NCI-H446 (cell line): ENCODE measurements at regions not wholly inside any gene's neighbourhood (a gene's known extent, or its start where the extent isn't known, plus 50 kb on each side); places are given as distances from the start of the nearest gene placed in this dataset.
A peak's percentile ranks its signal among the peaks of the same experiment; 100 is the strongest.
"Not testable (repeated sequence)": the region's sequence is repeated elsewhere in the genome, so short reads cannot be mapped to it uniquely, and the experiment has no call there.

Source experiments
- DNase-seq, 2 experiments: peaks; one replicate each; lab custom pipeline; 2025; lab: John Stamatoyannopoulos, UW

DNA sequence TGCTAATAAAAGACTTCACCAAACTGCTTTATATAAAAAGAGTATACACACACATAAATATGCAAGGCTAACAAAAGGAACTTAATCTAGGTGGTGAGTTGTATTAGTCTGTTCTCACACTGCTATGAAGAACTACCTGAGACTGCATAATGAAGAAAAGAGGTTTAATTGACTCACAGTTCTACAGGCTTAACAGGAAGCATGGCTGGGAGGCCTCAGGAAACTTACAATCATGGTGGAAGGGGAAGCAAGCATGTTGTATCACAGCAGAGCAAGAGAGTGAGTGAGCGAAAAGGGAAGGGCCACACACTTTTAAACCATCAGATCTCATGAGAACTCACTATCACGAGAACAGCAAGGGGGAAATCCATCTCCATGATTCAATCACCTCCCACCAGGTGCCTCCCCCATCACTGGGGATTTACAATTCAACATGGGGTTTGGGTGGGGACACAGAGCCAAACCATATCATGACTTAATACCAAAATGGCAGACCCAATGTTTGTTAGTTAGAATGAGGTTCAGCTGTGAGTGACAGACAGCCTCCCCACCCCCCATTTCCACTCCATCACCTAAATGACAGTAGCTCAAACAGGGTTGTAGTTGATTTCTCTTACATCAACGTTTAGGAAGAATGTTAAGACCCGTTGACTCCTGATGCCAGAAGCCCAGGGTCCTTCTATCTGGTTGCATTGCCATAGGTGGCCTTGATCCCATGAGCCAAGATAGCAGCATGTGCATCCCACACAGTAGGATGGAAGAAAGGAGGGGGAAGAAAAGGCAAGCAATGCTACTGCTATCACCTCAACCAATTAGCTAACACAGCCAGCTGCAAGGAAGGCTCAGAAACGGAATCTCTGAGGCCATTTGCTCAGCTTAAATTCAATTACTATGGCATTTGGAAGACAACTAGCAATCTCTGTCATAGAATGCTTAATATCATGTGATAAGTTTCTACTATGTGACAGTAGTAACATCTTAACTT lies 77.0 kb downstream of the CCDC71L start:
- DNase-seq = no peak

DNA sequence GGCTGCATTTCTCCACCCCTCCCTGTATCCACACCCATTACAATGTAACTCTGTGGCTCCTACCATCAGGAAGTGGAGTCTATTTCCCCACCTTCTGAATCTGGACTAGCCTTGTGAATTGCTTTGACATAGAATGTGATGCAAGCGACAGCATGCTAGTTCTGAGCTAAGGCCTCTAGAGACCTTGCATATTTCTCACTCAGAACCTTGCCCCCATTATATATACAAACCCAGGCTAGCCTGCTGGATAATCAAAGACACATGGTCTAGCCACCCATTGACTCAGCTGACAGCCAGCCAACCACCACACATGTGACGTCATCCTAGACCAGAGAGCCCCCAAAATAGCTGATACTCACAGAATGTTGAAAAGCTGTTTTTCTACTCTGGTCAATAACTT lies 77.9 kb downstream of the CCDC71L start:
- DNase-seq = no peak

DNA sequence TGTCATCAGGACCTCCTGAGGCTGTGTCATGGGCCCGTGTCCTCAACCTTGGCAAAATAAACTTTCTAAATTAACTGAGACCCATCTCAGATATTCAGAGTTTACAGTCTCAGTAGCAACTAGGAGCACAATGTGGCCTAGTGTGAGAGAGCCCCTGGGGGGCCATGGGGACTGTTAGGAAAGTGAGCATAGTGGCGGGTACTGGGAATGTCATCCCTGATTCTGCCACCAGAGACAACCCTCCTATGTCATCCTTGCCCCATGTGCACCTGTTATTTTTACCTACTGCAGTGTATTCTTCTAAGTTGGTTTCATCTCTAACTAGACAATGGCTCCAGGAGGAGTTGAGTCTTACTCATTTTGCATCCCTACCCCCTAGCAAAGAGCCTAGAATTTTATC lies 78.6 kb downstream of the CCDC71L start:
- no peak for DNase-seq

DNA sequence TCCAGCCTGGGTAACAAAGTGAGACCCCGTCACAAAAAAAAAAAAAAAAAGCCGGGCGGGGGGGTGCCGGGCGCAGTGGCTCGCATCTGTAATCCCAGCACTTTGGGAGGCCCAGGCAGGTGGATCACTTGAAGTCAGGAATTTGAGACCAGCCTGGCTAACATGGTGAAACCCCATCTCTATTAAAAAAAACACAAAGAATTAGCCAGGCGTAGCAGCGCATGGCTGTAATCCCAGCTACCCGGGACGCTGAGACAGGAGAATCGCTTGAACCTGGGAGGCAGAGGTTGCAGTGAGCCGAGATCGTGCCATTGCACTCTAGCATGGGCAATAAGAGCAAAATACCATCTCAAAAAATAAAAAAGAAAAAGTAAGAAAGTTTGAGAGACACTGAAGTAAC lies 81.9 kb downstream of the CCDC71L start:
- not testable (repeated sequence) for DNase-seq

DNA sequence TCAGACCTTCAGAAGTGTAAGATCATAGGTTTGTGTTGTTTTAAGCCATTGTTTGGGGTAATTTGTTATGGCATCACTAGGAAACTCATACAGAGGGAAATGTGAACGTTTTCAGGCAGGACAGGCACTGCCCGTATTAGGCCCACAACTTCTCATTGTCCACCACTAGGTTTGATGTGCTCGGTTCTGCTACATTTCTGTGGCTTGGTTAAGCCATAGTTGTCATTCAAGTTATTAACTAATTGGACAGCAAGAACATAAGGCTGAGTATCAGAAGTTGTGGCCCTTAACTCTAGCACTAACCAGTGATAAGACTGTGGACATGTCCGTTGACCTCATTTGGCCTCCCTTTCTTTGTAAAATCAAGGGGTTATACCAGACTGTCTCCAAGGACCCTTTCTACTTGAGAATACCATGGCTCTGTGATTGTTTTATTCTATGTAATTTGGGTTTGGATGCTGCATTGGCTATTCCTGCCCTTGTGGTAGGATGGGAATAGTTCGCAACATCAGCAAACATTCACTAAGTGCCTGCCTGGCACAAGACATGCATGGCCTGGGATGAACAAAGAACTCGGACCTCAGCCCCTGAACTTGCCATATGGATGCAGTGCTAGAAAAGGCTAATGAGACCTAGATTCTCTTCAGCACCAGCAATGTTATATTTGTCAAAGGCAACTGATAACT lies 85.7 kb downstream of the CCDC71L start:
- no peak for DNase-seq

DNA sequence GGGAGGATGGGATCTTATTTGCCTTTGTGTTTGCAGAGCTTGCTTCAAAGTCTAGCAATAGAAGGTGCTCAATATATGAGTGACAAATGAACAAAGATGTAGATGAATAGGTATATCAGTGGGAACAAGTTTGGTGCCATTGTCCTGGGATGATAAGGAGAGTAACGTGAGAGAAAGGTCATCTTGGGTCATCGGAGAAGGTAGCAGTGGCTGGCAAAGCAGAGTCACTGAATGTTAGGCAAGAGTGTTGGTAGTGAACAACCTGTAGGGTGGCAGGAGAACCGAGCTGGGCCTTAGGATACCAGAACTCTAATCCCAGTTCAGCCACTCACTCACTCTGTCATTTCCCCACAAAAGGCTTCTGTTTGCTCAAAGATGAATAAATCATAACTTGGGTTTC lies 87.2 kb downstream of the CCDC71L start:
- no peak for DNase-seq

DNA sequence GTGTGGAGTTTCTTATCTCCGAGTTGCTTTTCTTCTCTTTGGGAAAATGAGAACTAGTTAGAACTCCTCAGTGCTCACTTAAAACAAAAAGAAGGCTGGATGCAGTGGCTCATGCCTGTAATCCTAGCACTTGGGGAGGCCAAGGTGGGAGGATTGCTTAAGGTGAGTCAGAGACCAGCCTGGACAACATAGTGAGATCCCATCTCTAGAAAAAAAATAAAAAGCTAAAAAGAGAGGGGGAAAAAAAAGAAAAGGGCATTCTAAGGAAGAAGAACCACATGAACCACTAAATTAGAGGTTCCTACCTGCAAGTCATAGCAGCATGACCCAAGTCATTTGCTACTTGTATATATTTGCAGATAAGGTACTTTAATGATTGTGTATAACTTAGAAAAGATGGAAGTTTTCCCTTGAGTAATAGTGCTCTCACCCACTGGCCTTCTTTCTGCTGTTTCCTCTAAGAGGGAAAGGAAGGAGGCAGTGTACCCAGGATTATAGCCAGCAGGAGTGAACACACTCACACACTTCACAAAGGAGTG lies 87.8 kb downstream of the CCDC71L start:
- DNase-seq = no peak

DNA sequence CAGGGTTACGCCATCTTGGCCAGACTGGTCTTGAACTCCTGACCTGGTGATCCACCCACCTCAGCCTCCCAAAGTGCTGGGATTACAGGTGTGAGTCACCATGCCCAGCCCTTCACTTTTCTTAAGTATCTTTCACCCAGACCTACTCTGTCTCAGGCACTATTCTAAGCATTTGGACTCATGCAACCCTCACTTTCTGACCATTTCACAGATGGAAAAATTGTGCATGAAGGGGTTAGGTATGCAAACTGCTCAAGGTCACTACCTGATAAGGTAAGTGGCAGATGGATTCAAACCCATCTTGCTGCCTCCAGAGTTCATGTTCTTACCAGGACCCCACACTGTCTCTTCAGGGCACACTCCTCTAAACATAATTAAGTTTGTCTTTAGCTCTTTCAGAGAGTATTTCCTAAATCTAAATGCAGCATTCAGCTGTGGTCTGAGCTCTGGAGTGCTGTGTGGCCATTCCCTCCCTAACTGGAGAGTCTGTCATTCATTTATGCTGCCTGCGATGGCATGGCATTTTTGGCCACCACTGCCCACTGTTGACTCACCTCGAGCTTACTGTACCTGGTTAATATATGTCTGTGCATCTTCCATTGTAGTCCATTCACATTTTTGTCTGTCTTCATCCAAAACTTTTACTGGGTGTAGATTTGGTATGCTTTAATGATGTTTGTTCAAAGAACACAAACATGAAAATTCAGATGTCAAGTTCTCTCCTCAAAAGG lies 88.4 kb downstream of the CCDC71L start:
- no peak for DNase-seq

DNA sequence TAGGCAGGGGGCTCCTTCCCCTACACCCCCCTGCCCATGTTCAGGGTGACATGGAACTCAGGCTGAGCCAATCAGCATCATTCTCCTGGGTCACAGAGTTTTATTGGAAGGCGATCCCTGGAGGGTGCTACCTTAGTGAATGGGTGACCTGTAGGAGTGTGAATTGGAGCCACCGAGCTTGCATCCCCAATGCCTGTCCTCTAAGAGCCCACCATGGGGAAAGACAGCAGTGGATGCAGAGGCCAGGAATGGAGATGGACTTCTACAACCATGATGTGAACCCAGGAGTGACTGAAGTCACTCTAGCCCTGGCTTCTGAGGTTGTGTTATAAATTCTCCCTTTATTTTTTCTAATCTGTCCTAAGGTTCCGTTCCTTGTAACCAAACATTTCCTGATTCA lies 89.4 kb downstream of the CCDC71L start:
- no peak for DNase-seq

DNA sequence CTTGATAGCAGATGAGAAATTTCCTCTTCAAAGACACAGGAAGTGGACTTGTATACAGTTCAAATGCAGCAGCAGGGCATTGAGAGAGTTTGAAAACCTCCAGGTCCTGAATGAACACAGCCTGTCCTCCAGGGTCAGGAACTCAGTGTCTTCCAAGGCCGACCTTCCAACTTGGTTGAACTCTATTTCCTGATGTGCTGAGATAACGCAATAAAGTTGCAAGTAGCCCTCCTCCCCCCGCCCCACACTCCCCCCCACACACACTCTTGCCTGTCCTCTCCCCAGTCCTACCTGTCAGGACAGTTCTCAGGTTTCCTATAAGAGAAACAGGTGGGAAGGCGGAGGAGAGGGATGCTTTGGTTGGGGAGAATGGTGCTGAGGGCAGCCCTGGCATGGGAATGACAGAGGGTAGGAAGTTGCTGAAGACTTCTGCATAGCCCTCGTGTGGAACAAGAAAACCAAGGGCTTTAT lies 90.0 kb downstream of the CCDC71L start:
- DNase-seq = no peak

DNA sequence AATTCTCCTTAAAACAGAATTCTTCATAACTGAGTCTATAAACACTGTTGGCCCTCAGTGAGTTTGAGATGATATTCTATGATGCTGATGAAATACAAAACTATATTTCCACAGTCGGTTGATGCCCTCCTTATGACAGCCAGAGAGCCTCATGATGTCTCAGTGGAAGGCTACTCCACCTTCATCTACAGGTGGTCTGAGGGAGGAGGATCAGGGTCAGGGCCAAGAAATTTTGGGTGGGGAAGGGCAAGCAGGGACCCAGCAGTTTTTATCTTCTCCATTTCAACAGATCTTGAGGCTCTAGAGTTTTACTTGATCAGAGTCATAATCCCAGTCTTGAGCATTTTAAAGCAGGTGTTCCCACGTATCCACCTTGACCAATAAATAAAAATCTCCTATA lies 90.8 kb downstream of the CCDC71L start:
- DNase-seq = no peak

DNA sequence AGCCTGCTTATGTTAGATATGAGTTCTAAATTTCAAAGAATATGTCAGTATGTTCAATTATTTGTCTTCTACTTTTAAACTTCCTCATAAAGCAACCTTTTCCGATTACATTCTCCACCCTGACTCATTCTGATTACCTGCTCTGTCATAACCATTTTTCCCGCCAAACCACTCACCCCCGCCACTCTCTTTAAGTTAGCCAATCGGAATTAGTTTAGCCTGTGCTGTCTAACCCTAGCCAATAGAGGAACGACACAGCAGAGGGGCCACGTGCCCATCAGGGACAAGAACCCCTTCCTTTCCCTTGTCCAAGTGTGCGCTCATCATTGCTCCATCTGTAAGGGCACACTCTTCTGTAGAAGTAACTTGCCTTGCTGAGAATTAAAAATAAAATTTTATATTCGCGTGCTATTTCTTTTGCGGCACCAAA lies 91.4 kb downstream of the CCDC71L start:
- no peak for DNase-seq

DNA sequence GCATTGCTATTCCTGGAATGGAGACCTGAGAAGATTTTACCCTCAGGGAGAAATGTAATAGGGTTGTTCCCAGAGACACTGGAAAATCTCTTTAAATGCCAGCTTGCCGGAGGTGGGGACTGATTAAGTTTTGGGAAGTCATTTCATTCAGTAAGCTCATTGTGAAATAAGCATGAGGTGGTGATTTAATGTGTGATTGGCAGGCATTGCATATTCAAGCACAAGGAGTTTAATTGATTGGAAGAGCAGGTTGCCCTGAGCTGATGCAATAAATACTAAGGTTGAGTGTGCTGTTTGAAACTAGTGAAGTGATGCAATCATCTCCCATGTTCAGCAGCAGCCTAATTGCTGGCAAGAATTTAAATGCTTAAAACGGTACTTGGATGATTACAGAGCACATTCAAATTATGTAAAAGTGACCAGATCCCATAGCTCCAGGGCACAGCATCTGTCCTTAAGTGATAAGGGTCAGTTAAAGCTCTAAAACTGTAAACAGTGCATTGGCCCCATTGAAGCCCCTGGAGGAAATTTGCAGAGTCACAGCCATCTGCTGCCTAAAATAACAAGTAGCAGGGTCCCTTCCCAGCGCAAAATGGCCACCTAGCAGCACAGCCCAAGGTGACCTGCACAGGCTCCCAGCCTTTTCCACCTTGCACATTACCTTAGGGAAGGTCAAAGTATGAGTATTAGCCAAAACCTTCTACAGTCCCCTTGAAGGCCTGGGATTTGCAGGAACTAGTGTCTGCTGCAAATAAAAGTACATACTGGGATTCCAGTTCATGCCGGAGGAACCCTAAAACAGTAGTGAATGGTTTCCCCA lies 92.1 kb downstream of the CCDC71L start:
- DNase-seq = peak in 1 of 2 experiments; percentile 35

DNA sequence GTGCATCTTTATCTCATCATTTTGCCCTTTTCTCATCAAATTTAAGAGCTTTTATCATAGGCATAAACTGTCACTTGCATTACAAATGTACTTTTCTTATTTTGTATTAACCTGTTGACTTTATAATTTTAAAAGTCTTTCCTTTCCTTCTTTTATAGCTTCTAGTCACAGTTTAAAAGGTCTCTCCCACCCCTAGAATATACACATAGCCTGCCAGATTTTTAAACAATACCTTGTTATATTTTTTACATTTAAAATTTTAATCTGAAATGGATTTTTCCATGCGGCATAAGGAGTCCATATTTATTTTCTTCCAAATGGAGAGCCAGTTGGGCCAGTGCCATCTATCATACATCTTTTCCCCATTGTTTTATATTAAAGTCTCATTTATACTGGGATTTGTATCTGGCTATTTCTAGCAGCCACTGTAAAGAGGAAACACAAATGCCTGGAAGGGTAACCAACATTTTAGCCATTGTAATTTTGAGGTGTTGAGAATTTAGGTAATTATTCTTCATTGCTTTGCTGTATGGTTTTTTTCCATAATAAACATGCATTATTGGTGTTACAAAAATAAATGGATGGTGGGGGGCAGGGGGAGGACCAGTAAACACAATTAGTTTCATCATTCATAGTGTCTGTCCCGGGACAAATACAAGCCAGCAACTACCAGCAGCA lies 92.8 kb downstream of the CCDC71L start:
- DNase-seq = no peak

DNA sequence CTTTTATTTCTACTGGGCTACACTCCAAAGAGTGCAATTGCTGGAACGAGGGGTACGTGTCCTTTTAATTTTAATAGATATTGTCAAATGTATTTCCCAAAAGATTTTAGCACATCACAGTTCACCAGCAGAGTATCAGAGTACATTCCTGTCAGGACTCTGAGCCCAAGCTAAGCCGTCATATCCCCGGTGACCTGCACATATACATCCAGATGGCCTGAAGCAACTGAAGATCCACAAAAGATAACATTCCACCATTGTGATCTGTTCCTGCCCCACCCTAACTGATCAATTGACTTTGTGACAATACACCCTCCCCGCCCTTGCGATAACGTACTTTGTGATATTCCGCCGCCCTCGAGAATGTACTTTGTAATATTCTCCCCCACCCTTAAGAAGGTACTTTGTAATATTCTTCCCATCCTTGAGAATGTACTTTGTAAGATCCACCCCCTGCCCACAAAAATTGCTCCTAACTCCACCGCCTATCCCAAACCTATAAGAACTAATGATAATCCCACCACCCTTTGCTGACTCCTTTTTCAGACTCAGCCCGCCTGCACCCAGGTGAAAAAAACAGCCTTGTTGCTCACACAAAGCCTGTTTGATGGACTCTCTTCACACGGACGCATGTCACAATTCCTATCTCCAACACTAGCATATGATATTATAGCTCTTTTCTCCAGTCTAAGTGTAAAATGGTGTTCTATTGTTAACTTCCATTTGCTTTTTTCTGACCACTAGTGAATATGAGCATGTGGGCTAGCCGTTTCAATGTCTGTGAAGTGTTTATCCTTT lies 93.6 kb downstream of the CCDC71L start:
- DNase-seq = not testable (repeated sequence)

DNA sequence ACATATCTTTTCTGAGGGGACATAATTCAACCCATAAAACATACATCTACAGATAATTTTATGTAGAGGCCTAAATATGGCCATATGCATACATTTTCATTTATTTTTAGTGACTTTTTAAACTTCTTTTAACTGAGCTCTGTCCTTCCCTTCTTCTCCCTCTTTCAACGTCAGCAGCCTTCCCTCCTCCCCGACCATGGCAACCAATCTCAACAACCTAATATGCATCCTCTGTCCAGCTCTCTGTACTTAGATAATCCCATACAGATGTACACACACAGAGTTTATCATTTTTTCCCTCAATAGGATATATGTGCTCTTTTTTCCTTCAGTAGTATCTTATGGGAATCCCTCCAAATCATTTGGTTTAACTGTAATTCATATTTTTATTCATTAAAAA lies 94.3 kb downstream of the CCDC71L start:
- no peak for DNase-seq

DNA sequence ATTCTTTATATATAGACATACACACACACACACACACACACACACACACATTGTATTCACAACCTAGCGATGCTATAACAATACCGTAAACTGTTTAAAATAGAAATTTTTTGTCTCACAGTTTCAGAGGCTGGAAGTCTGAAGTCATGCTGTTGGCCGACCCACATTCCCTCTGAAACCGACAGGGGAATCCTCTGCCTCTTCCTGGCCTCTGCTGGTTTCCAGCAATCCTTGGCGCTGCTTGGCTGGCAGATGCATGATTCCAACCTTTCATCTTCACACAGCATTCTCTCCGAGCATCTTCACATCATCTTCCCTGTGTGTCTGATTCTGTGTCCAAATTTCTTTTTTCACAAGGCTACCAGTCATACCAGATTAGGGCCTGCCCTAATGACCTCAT lies 94.8 kb downstream of the CCDC71L start:
- DNase-seq = no peak

DNA sequence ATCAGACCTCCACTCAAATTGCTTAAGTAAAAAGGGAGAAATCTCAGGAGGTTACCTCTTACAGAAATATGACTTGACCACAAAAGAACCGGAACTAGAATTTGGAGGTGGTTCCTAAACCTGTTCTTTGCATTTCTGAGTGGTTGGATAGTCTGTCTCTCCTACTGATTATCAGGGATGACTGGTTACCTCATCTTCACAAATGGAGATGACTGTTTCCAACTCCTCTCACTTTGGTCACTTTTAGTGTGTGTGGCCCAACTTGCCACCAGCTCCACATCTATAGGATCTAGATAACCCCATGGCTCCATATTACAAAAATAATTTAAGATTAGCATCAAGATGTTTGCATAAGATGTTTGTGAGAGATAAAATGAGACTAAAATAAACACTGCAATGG lies 95.5 kb downstream of the CCDC71L start:
- no peak for DNase-seq

DNA sequence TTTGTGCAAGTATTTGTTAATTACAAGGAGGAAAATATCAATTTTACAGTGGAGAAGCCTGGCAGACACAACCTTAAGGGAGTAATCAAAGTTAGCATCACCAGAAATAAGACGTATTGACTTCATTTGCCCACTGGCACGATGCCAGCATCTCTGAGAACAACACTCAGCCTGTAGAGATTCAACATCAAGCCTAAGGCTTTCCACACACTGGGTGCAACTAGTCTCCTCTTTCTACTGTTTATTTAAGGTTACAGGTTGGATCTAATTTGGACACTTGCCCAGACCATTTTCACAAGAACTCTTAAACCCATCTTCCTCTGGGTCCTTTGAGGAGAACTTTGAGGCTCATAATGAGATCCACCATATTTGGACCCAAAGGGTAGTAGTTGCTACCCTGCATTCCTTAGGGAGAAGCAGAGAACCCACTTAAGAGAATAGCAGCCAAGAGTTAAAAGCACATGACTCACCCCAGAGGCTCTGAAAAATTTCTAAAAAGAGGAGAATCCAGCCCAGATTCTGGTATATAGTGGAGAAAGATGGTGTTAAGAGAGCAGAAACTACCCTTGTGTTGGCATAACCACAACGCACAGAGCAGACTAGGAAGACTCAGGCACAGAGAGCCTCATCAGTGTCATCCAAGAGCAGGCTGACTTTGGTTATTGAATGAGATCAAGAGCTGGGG lies 97.3 kb downstream of the CCDC71L start:
- DNase-seq = peak in 1 of 2 experiments; percentile 18
